ENCODE measurements at regions not wholly inside any gene's neighbourhood (a gene's known extent, or its start where the extent isn't known, plus 50 kb on each side); places are given as distances from the start of the nearest gene placed in this dataset.

DNA sequence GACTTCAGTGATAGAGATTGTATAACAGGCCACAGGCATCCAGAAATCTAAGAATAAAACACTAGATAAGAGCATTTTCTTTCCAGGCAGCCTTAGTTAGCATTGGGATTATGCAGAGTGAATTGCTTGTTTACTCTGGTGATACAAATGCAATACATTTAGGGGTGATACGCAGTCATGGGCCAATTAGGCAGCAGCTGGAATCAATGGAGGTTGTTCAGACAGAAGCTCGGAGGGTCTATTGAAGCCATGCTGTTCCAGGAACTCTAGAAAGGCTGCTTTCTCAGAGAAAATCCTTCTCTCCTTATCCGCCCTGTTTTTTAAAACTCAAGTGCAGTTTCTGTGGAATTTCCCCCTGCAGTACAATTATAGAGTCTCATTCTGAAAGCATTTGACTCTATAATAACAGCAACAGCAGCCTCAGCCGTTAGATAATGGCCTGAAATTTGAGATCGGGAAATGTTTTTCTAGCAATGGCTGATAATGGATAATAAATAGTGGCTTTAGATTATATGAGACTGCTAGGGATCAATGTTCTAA lies 364.3 kb upstream of the HS3ST5 start (continued):
- TF ChIP-seq, protein P1, sequence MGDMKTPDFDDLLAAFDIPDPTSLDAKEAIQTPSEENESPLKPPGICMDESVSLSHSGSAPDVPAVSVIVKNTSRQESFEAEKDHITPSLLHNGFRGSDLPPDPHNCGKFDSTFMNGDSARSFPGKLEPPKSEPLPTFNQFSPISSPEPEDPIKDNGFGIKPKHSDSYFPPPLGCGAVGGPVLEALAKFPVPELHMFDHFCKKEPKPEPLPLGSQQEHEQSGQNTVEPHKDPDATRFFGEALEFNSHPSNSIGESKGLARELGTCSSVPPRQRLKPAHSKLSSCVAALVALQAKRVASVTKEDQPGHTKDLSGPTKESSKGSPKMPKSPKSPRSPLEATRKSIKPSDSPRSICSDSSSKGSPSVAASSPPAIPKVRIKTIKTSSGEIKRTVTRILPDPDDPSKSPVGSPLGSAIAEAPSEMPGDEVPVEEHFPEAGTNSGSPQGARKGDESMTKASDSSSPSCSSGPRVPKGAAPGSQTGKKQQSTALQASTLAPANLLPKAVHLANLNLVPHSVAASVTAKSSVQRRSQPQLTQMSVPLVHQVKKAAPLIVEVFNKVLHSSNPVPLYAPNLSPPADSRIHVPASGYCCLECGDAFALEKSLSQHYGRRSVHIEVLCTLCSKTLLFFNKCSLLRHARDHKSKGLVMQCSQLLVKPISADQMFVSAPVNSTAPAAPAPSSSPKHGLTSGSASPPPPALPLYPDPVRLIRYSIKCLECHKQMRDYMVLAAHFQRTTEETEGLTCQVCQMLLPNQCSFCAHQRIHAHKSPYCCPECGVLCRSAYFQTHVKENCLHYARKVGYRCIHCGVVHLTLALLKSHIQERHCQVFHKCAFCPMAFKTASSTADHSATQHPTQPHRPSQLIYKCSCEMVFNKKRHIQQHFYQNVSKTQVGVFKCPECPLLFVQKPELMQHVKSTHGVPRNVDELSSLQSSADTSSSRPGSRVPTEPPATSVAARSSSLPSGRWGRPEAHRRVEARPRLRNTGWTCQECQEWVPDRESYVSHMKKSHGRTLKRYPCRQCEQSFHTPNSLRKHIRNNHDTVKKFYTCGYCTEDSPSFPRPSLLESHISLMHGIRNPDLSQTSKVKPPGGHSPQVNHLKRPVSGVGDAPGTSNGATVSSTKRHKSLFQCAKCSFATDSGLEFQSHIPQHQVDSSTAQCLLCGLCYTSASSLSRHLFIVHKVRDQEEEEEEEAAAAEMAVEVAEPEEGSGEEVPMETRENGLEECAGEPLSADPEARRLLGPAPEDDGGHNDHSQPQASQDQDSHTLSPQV (IDR thresholded peaks at IDR 0.05) = no peak
- TF ChIP-seq RBM14 (IDR thresholded peaks at IDR 0.05; ENCODE audit: borderline replicate concordance, insufficient read depth, low read depth, low read length) = no peak
- no peak for TF ChIP-seq ZNF431 (CRISPR knock-in tag; IDR thresholded peaks at IDR 0.05)
- TF ChIP-seq TAF7 (tag; IDR thresholded peaks at IDR 0.05) = no peak
- no peak for TF ChIP-seq STAG1 (CRISPR knock-in tag; IDR thresholded peaks at IDR 0.05; ENCODE audit: borderline replicate concordance)
- no peak for TF ChIP-seq HNRNPUL1 (IDR thresholded peaks at IDR 0.05; ENCODE audit: low read length)
- TF ChIP-seq DIDO1 (tag; IDR thresholded peaks at IDR 0.05; ENCODE audit: low read depth) = no peak
- no peak for TF ChIP-seq POLR2AphosphoS2 (IDR thresholded peaks at IDR 0.05; ENCODE audit: low read length)
- no peak for TF ChIP-seq CREB1 (IDR thresholded peaks at IDR 0.05)
- no peak for TF ChIP-seq CREB1 (CRISPR knock-in tag; IDR thresholded peaks at IDR 0.05)
- TF ChIP-seq, protein P2, sequence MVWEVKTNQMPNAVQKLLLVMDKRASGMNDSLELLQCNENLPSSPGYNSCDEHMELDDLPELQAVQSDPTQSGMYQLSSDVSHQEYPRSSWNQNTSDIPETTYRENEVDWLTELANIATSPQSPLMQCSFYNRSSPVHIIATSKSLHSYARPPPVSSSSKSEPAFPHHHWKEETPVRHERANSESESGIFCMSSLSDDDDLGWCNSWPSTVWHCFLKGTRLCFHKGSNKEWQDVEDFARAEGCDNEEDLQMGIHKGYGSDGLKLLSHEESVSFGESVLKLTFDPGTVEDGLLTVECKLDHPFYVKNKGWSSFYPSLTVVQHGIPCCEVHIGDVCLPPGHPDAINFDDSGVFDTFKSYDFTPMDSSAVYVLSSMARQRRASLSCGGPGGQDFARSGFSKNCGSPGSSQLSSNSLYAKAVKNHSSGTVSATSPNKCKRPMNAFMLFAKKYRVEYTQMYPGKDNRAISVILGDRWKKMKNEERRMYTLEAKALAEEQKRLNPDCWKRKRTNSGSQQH (CRISPR knock-in tag; IDR thresholded peaks at IDR 0.05) = no peak

All from K562 (cell line).